ENCODE measurements at regions not wholly inside any gene's neighbourhood (a gene's known extent, or its start where the extent isn't known, plus 50 kb on each side); places are given as distances from the start of the nearest gene placed in this dataset.

GRCh38 chr10:6721480-6721879 lies 141.4 kb upstream of the PRKCQ start:
- peaks cover 36 to 48% of the 10 kb centered on the region in 2 experiments for H3K4me1 Mint-ChIP-seq
- no CpG with 5 or more reads among the region's 7 CpGs for WGBS (ENCODE audit: extremely low coverage, insufficient read length, low lambda C conversion rate)
- no peak overlapping the region for H3K9ac ChIP-seq (ENCODE audit: extremely low read depth, insufficient read length, low read length)
- H3K23me2 ChIP-seq (ENCODE audit: insufficient read length, low read depth, low read length, poor library complexity, severe bottlenecking), result no peaks in the 10 kb centered on the region
- H2BK12ac ChIP-seq (ENCODE audit: insufficient read length, low read depth, low read length), result no peak overlapping the region
- TF ChIP-seq, protein P1, sequence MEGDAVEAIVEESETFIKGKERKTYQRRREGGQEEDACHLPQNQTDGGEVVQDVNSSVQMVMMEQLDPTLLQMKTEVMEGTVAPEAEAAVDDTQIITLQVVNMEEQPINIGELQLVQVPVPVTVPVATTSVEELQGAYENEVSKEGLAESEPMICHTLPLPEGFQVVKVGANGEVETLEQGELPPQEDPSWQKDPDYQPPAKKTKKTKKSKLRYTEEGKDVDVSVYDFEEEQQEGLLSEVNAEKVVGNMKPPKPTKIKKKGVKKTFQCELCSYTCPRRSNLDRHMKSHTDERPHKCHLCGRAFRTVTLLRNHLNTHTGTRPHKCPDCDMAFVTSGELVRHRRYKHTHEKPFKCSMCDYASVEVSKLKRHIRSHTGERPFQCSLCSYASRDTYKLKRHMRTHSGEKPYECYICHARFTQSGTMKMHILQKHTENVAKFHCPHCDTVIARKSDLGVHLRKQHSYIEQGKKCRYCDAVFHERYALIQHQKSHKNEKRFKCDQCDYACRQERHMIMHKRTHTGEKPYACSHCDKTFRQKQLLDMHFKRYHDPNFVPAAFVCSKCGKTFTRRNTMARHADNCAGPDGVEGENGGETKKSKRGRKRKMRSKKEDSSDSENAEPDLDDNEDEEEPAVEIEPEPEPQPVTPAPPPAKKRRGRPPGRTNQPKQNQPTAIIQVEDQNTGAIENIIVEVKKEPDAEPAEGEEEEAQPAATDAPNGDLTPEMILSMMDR (conservative IDR thresholded peaks at IDR 0.05), result no peak; the same call in 2 of the 3 replicates
- peaks cover 16% of the 10 kb centered on the region; the same call in 1 of the 2 replicates for H3K4me1 ChIP-seq (ENCODE audit: insufficient read depth, low read length)
- no peaks in the 10 kb centered on the region; the same call in 1 of the 2 replicates for H3K27me3 Mint-ChIP-seq (ENCODE audit: low read depth)
- no peak overlapping the region for H4K91ac ChIP-seq (ENCODE audit: insufficient read length, low read depth, low read length)
- no peak overlapping the region for H2BK120ac ChIP-seq (ENCODE audit: low read depth, low read length, poor library complexity, severe bottlenecking)
- H2AK5ac ChIP-seq (ENCODE audit: insufficient read length, low read length), result no peak overlapping the region
- H4K5ac ChIP-seq (ENCODE audit: insufficient read length, low read depth, low read length), result no peak overlapping the region
- H3K23ac ChIP-seq (ENCODE audit: insufficient read length, low read depth, low read length), result no peak overlapping the region
- H3K4ac ChIP-seq (ENCODE audit: low read depth, low read length), result no peak overlapping the region
- H3T11ph ChIP-seq (ENCODE audit: low read length), result no peak overlapping the region
- DNase-seq, result no peak
- peak overlapping the region in 2 of 3 experiments; percentile 11 to 65; a peak in 3 of 7 replicates for H3K27ac Mint-ChIP-seq
- H3K36me3 Mint-ChIP-seq (ENCODE audit: insufficient read depth in 1 of 3, low read depth in 3 of 3), result peaks cover 9 to 12% (median 10%) of the 10 kb centered on the region in 3 experiments; a peak in 6 of 7 replicates
- H3K4me2 ChIP-seq (ENCODE audit: insufficient read depth, insufficient read length, low read length), result no peak overlapping the region
- no peaks in the 10 kb centered on the region for H3K79me1 ChIP-seq (ENCODE audit: insufficient read depth, low read depth, low read length, poor library complexity, severe bottlenecking)
- H3K4me3 Mint-ChIP-seq, result no peak overlapping the region; a peak in 2 of 5 replicates
- H3K79me2 ChIP-seq (ENCODE audit: insufficient read depth, low read length), result no peaks in the 10 kb centered on the region
- H3K27me3 ChIP-seq (ENCODE audit: insufficient read depth, low read length), result no peaks in the 10 kb centered on the region
- H3K56ac ChIP-seq (ENCODE audit: insufficient read length, low read depth, low read length), result no peak overlapping the region
- H4K20me1 ChIP-seq (ENCODE audit: control insufficient read depth, insufficient read depth, insufficient read length), result no peaks in the 10 kb centered on the region
- H4K8ac ChIP-seq (replicated peaks; ENCODE audit: insufficient read length, low read depth, low read length), result no peak overlapping the region
- no peak overlapping the region for H3K27ac ChIP-seq (ENCODE audit: insufficient read length, low read depth, low read length)
- no peaks in the 10 kb centered on the region for H3K9me3 ChIP-seq (ENCODE audit: control insufficient read depth, low read depth, low read length)
- peaks cover 9 to 18% of the 10 kb centered on the region in 2 experiments for H3K9me3 Mint-ChIP-seq
- no peak overlapping the region for H2BK15ac ChIP-seq (ENCODE audit: low read depth, low read length)
- H2BK5ac ChIP-seq (ENCODE audit: insufficient read length, low read length), result no peak overlapping the region
- no peak overlapping the region for H3K14ac ChIP-seq (ENCODE audit: insufficient read depth, low read length)
- H2BK20ac ChIP-seq (ENCODE audit: low read depth, low read length, poor library complexity, severe bottlenecking), result no peak overlapping the region
- H3K18ac ChIP-seq (ENCODE audit: insufficient read length, low read depth, low read length), result peak overlapping the region; percentile 11
- H2AFZ ChIP-seq (ENCODE audit: low read length), result no peak overlapping the region

Data from H9 (cell line).